Left renal cortex interstitium (tissue), 4 donors: ENCODE measurements at regions not wholly inside any gene's neighbourhood (a gene's known extent, or its start where the extent isn't known, plus 50 kb on each side); places are given as distances from the start of the nearest gene placed in this dataset.

ENCODE experiments used
- DNase-seq, 4 donors: peaks; one replicate each; pipeline ENCODE4 v3.0.0-alpha.2; 2013; ENCODE audit warnings: low read depth in 4 of 4, low spot score in 2 of 4, missing footprints in 1 of 4

DNA sequence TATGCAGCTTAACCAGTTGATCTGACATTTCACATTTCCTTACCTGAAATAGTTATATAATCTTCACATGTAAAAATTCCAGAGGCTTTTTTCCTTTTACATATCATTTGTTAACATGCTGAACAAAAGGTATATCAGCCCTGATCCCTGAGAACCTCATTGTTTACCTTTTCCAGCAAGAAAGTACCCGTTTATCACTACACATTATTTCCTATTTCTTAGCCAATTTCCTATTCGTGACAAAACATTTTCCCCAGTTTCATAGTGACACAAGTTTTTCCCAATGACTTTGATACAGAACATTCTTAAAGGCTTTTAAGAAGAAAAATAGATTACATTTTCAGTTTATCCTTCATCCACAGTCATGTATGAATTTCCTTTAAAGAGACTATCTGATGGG lies 86.6 kb upstream of the DKK2 start:
- no peak for DNase-seq

DNA sequence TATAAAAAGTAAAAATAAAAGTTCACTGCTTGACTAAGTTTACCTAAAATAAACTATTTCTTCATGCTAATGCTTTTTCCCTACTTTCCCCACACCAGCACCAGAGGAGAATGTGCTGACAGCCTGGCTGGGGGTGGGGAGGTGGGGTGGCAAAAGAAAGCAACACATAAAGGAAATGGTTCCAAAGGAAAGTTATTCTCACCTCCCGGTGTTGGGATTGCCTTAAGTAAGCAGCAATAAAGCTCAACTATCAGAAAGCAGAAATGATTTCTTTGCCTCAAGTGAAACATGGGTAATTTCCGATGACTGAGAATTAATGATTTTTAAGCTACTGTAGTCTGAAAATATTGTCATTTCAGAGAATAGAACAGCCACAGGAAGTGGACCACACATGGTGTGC lies 84.5 kb upstream of the DKK2 start:
- no peak for DNase-seq

DNA sequence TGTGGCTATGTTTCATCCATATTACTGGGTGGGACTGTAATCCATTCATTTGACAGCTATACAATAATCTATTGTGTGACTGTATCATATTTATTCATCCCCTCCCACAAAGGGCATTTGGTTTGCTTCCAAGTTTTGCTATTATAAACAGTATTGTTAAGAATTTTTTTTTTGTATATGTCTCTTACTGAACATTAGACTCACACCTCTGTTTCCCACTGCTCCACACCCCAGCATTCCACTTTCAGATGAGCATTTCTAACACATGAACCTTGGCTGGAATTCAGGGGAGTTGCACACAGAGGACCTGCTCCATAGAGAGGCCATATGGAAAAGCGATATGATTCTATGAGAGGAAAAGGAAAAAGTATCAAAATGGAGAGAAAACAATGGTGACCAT lies 81.6 kb upstream of the DKK2 start:
- no peak for DNase-seq

DNA sequence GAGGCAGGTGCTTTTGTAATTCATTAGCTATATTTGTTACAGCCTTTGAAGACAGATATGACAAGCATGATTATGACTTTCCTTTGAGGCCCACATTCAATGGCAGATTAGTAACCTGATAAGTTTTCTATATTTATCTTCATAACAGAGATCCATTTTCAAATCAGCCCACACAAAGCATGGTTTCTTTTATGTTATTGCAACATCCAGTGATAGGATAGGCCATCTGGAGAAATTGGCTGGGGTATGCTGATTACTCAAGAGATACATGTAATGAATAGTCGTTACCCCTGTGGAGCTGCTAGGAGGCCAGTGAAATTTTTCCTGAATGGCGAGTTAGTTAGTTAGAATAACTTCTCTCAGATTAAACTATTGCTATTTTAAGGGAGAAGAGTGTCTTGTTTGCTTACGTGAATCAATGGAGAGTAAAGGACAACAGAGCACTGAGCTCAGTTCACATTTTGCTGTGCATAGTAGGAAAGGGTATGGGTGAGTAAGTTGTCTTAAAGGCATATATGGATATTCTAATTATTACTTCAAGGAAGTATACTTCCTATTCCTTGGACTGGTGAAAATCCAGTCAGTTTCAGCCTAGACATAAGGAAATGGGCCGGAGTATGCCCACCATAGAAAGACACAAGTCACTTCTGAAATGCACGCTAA lies 79.2 kb upstream of the DKK2 start:
- DNase-seq: no peak

DNA sequence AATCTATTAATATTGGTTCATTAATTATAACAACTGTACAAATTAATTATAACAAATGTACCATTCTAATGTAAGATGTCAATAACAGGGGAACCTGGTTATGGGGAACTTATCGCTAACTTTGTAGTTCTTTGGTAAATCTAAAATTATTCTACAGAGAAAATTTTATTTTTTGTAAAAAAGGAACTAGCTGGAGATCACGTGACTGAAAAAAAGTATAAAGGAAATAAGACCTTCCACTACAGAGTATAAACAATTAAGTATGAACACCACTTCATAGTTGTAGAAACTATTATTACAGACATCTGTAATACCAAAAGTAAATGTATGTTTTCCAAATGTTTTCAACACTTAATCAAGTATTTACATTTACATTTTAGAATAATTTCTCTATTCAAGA lies 77.9 kb upstream of the DKK2 start:
- no peak for DNase-seq

DNA sequence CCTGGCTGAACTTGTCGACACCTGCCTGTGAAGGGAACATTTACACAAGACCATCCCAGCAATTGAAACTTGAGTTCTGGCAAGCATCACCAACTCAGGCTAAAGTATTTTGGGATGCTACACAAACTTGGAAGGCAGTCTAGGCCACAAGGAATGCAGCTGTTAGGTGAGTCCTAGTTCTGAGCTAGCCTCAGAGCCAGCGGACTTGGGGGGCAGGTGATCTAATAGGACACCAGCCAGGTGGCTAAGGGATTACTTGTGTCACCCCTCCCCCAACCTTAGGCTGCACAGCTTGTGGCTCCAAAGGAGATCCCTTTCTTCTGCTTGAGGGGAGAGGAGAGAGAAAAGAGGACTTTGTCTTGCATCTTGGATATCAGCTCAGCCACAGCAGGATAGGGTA lies 62.3 kb upstream of the DKK2 start:
- no peak for DNase-seq

DNA sequence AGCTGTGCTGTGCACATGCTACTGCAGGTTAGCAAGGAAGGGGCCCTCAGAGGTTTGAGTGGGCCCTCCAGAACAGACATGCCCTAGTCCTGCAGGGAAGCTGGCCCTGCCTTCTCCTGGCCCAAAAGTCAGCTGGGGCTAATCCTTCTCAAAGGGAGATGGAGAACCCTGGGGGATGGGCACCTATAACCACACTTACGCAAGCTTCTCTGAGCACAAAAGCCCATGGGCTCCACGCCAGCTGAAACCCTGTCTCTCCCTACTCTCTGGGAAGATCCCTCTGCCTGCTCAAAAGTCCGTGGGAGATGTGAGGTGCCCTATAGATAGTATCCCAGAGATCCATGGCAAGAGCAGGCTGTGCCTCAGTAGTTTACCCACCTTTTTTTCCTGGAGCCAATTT lies 58.9 kb upstream of the DKK2 start:
- no peak for DNase-seq

DNA sequence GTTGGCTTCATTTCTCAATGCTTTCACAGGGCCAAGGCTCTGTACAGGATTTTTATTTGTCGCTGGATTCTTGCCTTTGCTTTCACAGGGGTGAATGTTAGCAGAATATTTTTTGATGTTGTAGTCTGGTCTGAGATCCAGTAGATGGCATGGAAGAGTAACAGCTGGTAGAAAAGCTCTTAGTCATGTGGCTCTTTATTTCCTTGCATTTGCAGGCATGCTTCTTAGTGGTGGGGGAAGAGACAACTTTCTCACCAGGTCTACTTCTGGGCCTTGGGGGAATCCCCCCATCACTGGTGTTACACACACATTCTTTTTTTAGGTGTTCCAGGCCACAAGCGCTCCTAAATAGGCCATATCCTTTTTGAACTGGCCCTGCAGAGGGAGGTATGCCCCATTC lies 58.2 kb upstream of the DKK2 start:
- DNase-seq: no peak
